Testis (tissue), 2 donors: ENCODE measurements at regions not wholly inside any gene's neighbourhood (a gene's known extent, or its start where the extent isn't known, plus 50 kb on each side); places are given as distances from the start of the nearest gene placed in this dataset.

Experiments
- DNase-seq: peaks from one replicate; pipeline ENCODE4 v3.0.0-alpha.2; 2019
- H3K27ac ChIP-seq, 2 donors: fragments of 200-600 bp; sonication (generic); one replicate each; pipeline ENCODE4 v1.5.1; 2019
- H3K27me3 ChIP-seq: fragments of 200-600 bp; sonication (generic); one replicate; pipeline ENCODE4 v1.5.1; 2019
- H3K36me3 ChIP-seq: fragments of 200-600 bp; sonication (generic); one replicate; pipeline ENCODE4 v1.5.1; 2017; ENCODE audit warnings: low read depth; ENCODE audit errors: missing control alignments
- H3K4me1 ChIP-seq: fragments of 200-600 bp; sonication (generic); one replicate; pipeline ENCODE4 v1.5.1; 2019
- H3K4me3 ChIP-seq, 2 donors: fragments of 200-600 bp; sonication (generic); one replicate each; pipeline ENCODE4 v1.5.1; 2017 to 2019
- H3K9me3 ChIP-seq: fragments of 200-600 bp; sonication (generic); one replicate; pipeline ENCODE4 v1.5.1; 2017
- CTCF ChIP-seq, 3 experiments: fragments of 450-650 bp in 2 of 3; fragments of 200-600 bp in 1 of 3; sonication (generic) in 1 of 3; IDR thresholded peaks; one replicate each; pipeline ENCODE4 v1.5.1; 2016 to 2019; ENCODE audit warnings: antibody characterized with exemption in 3 of 3, mild to moderate bottlenecking in 2 of 3, moderate library complexity in 1 of 3
- POLR2A ChIP-seq: fragments of 450-650 bp; IDR thresholded peaks from one replicate; pipeline ENCODE4 v1.6.1; 2017; ENCODE audit warnings: antibody characterized with exemption, mild to moderate bottlenecking, moderate library complexity
- WGBS, 2 donors: methylation state at CpG; one replicate each; pipeline ENCODE4 v1.1.5; 2018; 5-methylcytosine and 5-hydroxymethylcytosine counted together
- intact Hi-C: fragments of 100-400 bp; cut with DNase I; formaldehyde crosslinking; loops from one replicate; pipeline ENCODE4 v1.15.1; 2023; ENCODE audit warnings: low total_unique reads

- H3K36me3 ChIP-seq, result no peaks in the 10 kb centered on the region
- DNase-seq, result no peak
- H3K4me1 ChIP-seq, result no peaks in the 10 kb centered on the region
- TF ChIP-seq CTCF (IDR thresholded peaks at IDR 0.05) (no peak), POLR2A (no peak)
- no peak overlapping the region for H3K4me3 ChIP-seq
- H3K27ac ChIP-seq, result no peak overlapping the region
- no peaks in the 10 kb centered on the region for H3K9me3 ChIP-seq
- intact Hi-C loops, result no loop called here
- WGBS, 2 donors, result 80% methylated on average over 10 of the region's 10 CpGs
- no peaks in the 10 kb centered on the region for H3K27me3 ChIP-seq
Measured at GRCh38 chr2:59385971-59386370, 1144.8 kb upstream of the FANCL start.

- intact Hi-C loops, result no loop called here
- Histone ChIP-seq H3K9me3 (no peaks in the 10 kb centered on the region), H3K4me1 (no peaks in the 10 kb centered on the region), H3K4me3 (no peak overlapping the region), H3K27ac (no peak overlapping the region), H3K27me3 (no peaks in the 10 kb centered on the region), H3K36me3 (no peaks in the 10 kb centered on the region)
- no peak for TF ChIP-seq POLR2A
- TF ChIP-seq CTCF (IDR thresholded peaks at IDR 0.05), result no peak
- no peak for DNase-seq
- 35 to 43% methylated on average over 1 of the region's 1 CpG for WGBS, 2 donors
Measured at GRCh38 chr2:59383473-59383872, 1142.3 kb upstream of the FANCL start.

- WGBS, 2 donors, result 100% methylated on average over 1 of the region's 1 CpG
- no peaks in the 10 kb centered on the region for H3K9me3 ChIP-seq
- intact Hi-C loops, result no loop called here
- H3K27ac ChIP-seq, result no peak overlapping the region
- H3K4me3 ChIP-seq, result no peak overlapping the region
- no peaks in the 10 kb centered on the region for H3K27me3 ChIP-seq
- no peak for DNase-seq
- TF ChIP-seq CTCF (IDR thresholded peaks at IDR 0.05) (no peak), POLR2A (no peak)
- H3K36me3 ChIP-seq, result no peaks in the 10 kb centered on the region
- H3K4me1 ChIP-seq, result no peaks in the 10 kb centered on the region
Measured at GRCh38 chr2:59378127-59378526, 1137.0 kb upstream of the FANCL start.

GRCh38 chr2:59366288-59366687 lies 1125.2 kb upstream of the FANCL start:
- H3K36me3 ChIP-seq, result no peaks in the 10 kb centered on the region
- no peak for DNase-seq
- no peaks in the 10 kb centered on the region for H3K27me3 ChIP-seq
- intact Hi-C loops, result no loop called here
- H3K9me3 ChIP-seq, result no peaks in the 10 kb centered on the region
- H3K4me3 ChIP-seq, result no peak overlapping the region
- TF ChIP-seq POLR2A (no peak), CTCF (IDR thresholded peaks at IDR 0.05) (no peak)
- H3K4me1 ChIP-seq, result no peaks in the 10 kb centered on the region
- H3K27ac ChIP-seq, result no peak overlapping the region

DNA sequence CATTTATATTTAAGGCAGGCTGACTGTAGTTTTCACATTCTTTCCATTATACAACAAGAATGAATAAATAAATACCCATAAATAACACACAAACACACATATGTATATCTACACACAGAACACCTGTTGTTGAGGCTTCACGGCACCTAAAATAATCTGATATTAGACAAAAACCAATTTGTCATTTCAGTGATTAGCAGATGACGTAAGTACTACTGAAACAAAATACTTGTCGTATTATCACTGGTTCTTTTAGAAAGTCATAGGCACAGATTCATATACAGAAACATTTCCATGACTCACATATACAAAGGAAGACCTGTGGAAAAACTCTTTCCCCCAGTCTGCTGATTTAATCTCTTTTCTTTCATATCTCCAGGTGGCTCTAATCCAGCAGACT lies 1113.4 kb upstream of the FANCL start:
- no peaks in the 10 kb centered on the region for H3K9me3 ChIP-seq
- TF ChIP-seq CTCF (IDR thresholded peaks at IDR 0.05) (no peak), POLR2A (no peak)
- no peak overlapping the region for H3K4me3 ChIP-seq
- no peak for DNase-seq
- H3K27ac ChIP-seq, result no peak overlapping the region
- intact Hi-C loops, result no loop called here
- H3K36me3 ChIP-seq, result no peaks in the 10 kb centered on the region
- 87 to 89% methylated on average over 3 of the region's 3 CpGs for WGBS, 2 donors
- no peaks in the 10 kb centered on the region for H3K27me3 ChIP-seq
- H3K4me1 ChIP-seq, result no peaks in the 10 kb centered on the region
